ENCODE measurements at regions not wholly inside any gene's neighbourhood (a gene's known extent, or its start where the extent isn't known, plus 50 kb on each side); places are given as distances from the start of the nearest gene placed in this dataset.

DNA sequence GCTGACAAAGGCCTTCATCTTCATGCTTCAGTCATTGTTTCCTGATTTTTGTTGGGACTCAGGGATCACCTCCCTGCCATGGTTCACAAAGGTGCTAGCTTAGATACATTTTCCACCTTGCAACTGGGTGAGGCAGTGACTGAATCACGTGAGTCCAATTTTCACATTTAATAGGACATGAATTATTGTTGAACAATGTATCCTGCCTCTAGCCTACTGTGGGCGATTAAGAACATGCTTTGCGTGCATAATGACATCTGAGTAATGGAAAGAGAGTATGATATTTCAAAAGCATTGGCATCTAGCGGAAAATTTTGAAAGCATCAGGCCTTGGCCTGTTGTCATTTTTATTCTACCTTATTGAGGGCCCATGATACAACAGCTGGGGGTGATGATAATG, 199.2 kb upstream of the JAG1 start:
- in situ Hi-C loops (cut with MboI; ENCODE audit: low sequenced_read_pairs, unreplicated experiment) = no loop called here
- TF ChIP-seq, protein P1, sequence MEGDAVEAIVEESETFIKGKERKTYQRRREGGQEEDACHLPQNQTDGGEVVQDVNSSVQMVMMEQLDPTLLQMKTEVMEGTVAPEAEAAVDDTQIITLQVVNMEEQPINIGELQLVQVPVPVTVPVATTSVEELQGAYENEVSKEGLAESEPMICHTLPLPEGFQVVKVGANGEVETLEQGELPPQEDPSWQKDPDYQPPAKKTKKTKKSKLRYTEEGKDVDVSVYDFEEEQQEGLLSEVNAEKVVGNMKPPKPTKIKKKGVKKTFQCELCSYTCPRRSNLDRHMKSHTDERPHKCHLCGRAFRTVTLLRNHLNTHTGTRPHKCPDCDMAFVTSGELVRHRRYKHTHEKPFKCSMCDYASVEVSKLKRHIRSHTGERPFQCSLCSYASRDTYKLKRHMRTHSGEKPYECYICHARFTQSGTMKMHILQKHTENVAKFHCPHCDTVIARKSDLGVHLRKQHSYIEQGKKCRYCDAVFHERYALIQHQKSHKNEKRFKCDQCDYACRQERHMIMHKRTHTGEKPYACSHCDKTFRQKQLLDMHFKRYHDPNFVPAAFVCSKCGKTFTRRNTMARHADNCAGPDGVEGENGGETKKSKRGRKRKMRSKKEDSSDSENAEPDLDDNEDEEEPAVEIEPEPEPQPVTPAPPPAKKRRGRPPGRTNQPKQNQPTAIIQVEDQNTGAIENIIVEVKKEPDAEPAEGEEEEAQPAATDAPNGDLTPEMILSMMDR (IDR thresholded peaks at IDR 0.05; ENCODE audit: borderline replicate concordance, control extremely low read depth, extremely low read depth, insufficient read depth, missing control alignments) = no peak
- no peak for DNase-seq (ENCODE audit: low spot score)

DNA sequence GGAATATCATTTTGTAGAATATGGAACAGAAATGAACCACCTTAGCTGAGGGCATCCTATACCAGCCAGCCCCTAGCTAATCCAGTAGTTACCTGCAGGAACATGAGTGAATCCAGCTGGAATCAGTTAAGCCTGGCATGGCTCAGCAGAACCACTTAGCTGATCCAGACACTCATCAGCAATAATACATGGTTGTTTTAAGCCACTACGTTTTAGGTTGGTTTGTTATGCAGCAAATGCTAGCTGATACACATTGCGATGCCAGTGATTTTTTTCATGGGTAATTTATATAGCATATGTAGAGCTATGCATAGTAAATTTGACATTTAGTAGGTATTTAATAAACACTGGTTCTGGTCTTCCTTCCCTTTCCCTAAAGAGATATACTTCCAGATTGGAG, 201.9 kb upstream of the JAG1 start:
- TF ChIP-seq, protein P1 (IDR thresholded peaks at IDR 0.05; ENCODE audit: borderline replicate concordance, control extremely low read depth, extremely low read depth, insufficient read depth, missing control alignments) = no peak
- in situ Hi-C loops (cut with MboI; ENCODE audit: low sequenced_read_pairs, unreplicated experiment) = no loop called here
- no peak for DNase-seq (ENCODE audit: low spot score)

DNA sequence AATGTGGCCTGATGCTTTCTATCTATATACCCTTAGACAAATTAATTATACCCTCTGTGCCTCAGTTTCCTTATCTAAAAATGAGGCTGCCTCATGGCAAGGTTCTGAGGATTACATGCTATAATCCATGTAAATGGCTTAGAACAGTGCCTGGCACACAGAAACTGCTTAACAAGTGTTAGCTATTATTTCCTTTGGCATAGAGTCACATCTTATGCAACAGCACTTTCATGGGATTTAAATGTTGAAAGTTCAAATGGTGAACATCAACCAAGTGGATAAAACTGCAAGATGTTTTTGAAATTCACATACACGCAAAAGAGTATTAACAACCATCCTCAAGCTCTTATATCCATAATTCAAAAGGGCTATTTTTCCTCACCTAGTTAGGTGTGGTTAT, 202.8 kb upstream of the JAG1 start:
- in situ Hi-C loops (cut with MboI; ENCODE audit: low sequenced_read_pairs, unreplicated experiment) = no loop called here
- TF ChIP-seq, protein P1 (IDR thresholded peaks at IDR 0.05; ENCODE audit: borderline replicate concordance, control extremely low read depth, extremely low read depth, insufficient read depth, missing control alignments) = no peak
- no peak for DNase-seq (ENCODE audit: low spot score)

DNA sequence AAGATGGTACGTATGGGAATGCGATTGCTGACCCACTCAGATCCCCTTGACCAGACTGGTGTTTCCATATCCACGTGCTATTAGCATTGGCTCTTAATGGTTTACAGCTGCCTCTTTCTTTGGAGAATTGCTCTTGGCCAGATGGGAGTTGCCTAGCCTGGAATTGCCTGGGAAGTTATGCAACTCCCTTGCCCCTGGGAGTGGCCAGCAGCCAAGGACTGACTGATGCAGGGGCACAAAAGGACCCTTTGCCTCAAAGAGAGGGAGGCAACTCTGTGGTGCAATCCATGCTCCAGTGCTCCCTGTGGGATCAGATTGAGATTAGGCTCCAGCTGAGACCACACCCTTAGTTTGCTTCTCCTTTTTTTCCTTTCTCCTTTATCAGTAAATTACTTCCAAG, 203.5 kb upstream of the JAG1 start:
- in situ Hi-C loops (cut with MboI; ENCODE audit: low sequenced_read_pairs, unreplicated experiment) = no loop called here
- TF ChIP-seq, protein P1 (IDR thresholded peaks at IDR 0.05; ENCODE audit: borderline replicate concordance, control extremely low read depth, extremely low read depth, insufficient read depth, missing control alignments) = no peak
- DNase-seq (ENCODE audit: low spot score) = no peak

DNA sequence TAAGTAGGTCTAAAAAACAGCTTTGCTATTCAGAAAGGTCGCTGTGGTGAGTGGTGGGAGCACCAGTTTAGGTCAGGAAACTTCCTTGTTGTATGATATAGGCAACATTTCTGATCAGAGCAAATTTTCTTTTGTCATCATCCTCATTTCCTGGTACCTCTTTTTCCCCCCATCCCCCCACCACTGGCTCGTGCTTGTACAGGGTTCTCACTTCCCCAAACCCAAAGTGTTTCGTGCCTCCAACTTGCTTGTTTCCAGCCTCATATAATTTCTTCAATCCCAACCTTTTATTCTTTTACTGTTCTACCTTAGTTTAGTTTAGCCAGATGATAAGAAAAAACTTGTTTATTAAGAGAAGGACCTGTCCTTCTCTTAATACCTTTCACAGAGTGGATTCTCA, 209.4 kb upstream of the JAG1 start:
- TF ChIP-seq, protein P1 (IDR thresholded peaks at IDR 0.05; ENCODE audit: borderline replicate concordance, control extremely low read depth, extremely low read depth, insufficient read depth, missing control alignments) = no peak
- no peak for DNase-seq (ENCODE audit: low spot score)
- in situ Hi-C loops (cut with MboI; ENCODE audit: low sequenced_read_pairs, unreplicated experiment) = no loop called here

DNA sequence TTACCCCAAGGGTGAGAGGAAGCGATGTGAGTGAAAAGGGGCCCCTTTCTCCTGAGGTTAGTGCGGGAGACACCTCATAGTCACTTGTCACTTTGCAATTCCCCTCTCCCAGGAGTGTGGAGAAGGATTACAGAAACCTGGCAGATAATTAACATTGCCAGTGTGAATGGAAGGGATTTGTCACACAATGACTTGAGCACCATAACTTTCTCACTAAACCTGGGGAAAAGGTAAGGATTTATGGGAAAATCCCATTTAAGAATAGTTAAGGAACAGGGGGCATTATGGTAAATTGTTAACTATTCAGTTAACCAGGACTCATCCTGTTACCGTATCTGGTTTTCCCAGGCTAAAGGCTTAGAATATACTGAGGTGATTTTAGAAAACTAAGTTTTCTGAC, 219.5 kb upstream of the JAG1 start:
- TF ChIP-seq, protein P1 (IDR thresholded peaks at IDR 0.05; ENCODE audit: borderline replicate concordance, control extremely low read depth, extremely low read depth, insufficient read depth, missing control alignments) = no peak
- in situ Hi-C loops (cut with MboI; ENCODE audit: low sequenced_read_pairs, unreplicated experiment) = no loop called here
- DNase-seq (ENCODE audit: low spot score) = no peak

DNA sequence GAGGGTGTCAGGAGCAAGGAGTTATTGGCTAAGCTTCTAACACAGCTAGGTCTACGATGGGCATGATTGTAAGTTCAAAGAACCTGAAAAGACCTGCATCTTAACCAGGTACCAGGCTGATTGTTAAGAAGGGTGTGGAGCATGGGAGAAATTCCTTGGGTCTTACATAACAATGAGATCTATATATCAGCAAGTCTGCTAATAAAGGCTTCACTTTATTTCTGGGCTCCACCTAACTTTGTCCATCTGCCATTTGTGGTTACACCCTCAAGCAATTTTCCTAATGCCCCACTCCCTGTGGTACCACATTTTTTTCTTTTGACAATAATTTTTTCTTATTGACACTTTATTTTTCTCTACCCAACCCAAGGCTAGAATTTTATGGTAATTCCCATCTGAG, 223.5 kb upstream of the JAG1 start:
- TF ChIP-seq, protein P1 (IDR thresholded peaks at IDR 0.05; ENCODE audit: borderline replicate concordance, control extremely low read depth, extremely low read depth, insufficient read depth, missing control alignments) = no peak
- DNase-seq (ENCODE audit: low spot score) = no peak
- in situ Hi-C loops (cut with MboI; ENCODE audit: low sequenced_read_pairs, unreplicated experiment) = no loop called here

Data from GM13976 (cell line).